ENCODE measurements at regions not wholly inside any gene's neighbourhood (a gene's known extent, or its start where the extent isn't known, plus 50 kb on each side); places are given as distances from the start of the nearest gene placed in this dataset.

DNA sequence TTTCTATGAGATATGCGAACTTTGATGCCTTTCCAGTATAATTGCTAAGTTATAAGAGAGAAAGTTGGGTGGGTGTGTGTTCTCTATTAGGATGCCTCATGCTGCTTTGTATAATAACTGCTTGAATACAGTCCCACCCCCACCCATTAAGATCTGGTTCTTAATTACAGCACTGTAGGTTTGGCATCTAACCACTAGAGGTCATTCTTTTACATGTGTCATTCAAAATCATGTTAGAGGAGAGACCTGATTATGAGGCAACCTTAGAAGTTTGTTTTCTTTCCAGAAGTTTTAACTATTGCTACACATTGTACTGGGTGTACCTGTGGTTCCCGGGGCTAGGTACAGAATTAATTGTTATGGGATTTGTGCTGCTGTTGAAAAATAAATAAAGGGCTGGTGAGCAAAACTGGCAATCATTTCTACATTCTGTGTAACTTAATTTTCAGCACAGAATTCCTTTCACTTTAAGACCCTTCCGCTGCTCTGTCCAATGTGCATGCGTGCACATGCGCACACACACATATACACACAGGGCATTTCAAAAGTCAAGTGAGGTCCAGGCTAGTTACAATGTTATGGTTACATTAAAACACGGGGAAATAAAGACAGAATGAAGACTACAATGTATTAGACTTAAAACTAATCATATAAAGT, 1156.3 kb downstream of the SORCS3 start:
- TF ChIP-seq, protein P1, sequence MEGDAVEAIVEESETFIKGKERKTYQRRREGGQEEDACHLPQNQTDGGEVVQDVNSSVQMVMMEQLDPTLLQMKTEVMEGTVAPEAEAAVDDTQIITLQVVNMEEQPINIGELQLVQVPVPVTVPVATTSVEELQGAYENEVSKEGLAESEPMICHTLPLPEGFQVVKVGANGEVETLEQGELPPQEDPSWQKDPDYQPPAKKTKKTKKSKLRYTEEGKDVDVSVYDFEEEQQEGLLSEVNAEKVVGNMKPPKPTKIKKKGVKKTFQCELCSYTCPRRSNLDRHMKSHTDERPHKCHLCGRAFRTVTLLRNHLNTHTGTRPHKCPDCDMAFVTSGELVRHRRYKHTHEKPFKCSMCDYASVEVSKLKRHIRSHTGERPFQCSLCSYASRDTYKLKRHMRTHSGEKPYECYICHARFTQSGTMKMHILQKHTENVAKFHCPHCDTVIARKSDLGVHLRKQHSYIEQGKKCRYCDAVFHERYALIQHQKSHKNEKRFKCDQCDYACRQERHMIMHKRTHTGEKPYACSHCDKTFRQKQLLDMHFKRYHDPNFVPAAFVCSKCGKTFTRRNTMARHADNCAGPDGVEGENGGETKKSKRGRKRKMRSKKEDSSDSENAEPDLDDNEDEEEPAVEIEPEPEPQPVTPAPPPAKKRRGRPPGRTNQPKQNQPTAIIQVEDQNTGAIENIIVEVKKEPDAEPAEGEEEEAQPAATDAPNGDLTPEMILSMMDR (conservative IDR thresholded peaks at IDR 0.05; ENCODE audit: low read depth, low read length) = peak; percentile 68
- DNase-seq (ENCODE audit: low read depth) = peak; percentile 59
- no peak overlapping the region for H3K4me3 ChIP-seq (ENCODE audit: low read length)

GRCh38 chr10:105793071-105793470, 1152.0 kb downstream of the SORCS3 start:
- DNase-seq (ENCODE audit: low read depth) = peak; percentile 57
- TF ChIP-seq, protein P1 (conservative IDR thresholded peaks at IDR 0.05; ENCODE audit: low read depth, low read length) = no peak
- no peak overlapping the region for H3K4me3 ChIP-seq (ENCODE audit: low read length)

- TF ChIP-seq, protein P1 (conservative IDR thresholded peaks at IDR 0.05; ENCODE audit: low read depth, low read length) = no peak
- no peak for DNase-seq (ENCODE audit: low read depth)
- H3K4me3 ChIP-seq (ENCODE audit: low read length) = no peak overlapping the region
Observed at GRCh38 chr10:105785721-105786120, 1144.6 kb downstream of the SORCS3 start.

DNA sequence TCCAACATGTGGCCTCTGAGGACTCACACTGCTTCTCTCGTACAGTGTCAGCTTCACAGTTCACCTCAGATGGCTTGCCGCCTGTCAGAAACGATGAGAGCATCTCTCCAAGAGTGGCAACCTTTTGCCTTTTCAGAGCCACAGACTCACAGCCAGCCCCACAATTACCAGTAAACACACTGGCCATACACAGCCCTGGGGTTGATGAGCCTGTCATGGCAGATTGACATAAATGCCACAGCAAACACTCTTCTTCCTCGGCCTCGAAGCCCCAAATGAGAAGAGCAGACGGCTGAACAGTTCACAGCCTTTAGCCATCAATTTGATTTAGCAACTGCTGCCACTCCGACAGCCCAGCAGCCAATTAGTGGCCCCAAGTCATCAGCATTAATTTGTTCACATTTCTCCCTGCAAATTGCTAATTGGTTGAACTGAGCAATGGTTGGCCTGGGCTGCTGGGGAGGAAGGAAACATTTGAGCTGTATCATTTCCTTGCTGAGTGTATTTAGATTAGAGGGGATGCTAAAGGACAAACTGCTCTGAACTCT, 1142.9 kb downstream of the SORCS3 start:
- no peak for DNase-seq (ENCODE audit: low read depth)
- TF ChIP-seq, protein P1 (conservative IDR thresholded peaks at IDR 0.05; ENCODE audit: low read depth, low read length) = no peak

DNA sequence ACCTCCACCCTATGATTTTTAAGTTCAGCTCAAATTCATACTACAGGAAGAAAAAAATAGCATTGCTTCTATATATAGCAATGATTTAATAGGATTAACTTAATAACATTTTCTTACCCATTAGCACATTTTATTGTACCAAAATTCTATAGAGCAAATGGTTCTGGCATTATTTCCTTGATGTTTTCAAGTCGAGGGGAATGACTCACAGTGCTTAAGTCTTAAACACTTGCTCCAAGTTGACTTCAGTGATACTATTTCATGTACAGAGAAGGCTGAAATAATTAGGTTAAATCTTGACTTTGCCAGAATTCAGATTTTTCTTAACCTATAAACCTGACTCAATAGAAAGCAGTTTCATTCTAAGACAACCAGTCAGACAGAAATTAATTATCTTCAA, 1133.8 kb downstream of the SORCS3 start:
- TF ChIP-seq, protein P1 (conservative IDR thresholded peaks at IDR 0.05; ENCODE audit: low read depth, low read length) = no peak
- H3K4me3 ChIP-seq (ENCODE audit: low read length) = no peak overlapping the region
- DNase-seq (ENCODE audit: low read depth) = peak; percentile 99

More for the DNA sequence above, 1142.9 kb downstream of the SORCS3 start:
- H3K4me3 ChIP-seq (ENCODE audit: low read length) = no peak overlapping the region

DNA sequence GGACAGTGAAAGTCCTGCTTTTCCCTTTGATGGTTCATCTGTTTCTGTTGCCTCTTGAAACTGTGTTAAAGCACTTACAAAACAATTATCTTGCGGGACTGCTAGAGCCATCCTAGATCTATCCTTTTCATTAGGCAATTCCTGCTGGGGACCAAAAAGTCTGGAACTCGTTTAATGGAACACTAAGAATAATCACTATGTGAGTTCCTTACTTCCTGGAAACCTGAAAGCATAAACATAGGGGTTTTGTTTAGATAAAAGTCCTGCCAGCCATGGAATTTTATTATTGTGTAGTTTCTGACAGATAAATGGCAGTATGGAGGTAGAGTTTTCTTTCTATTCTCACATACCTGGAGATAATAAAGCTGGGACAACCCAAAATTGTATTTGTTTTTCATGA, 1133.3 kb downstream of the SORCS3 start:
- H3K4me3 ChIP-seq (ENCODE audit: low read length) = no peak overlapping the region
- no peak for DNase-seq (ENCODE audit: low read depth)
- TF ChIP-seq, protein P1 (conservative IDR thresholded peaks at IDR 0.05; ENCODE audit: low read depth, low read length) = no peak

Measured in retinal pigment epithelial cell (primary cell).